ENCODE measurements at regions not wholly inside any gene's neighbourhood (a gene's known extent, or its start where the extent isn't known, plus 50 kb on each side); places are given as distances from the start of the nearest gene placed in this dataset.
A peak's percentile ranks its signal among the peaks of the same experiment; 100 is the strongest.

- TF ChIP-seq CTCF (conservative IDR thresholded peaks at IDR 0.05): no peak
- no peak overlapping the region for H3K27ac ChIP-seq
Measured at GRCh38 chr11:43576320-43576802, 104.2 kb upstream of the HSD17B12 start.

GRCh38 chr11:43576803-43577521 lies 103.6 kb upstream of the HSD17B12 start:
- H3K27ac ChIP-seq: no peak overlapping the region
- peak; percentile 50 for TF ChIP-seq CTCF (conservative IDR thresholded peaks at IDR 0.05)

- no peak for TF ChIP-seq CTCF (conservative IDR thresholded peaks at IDR 0.05)
- H3K27ac ChIP-seq: no peak overlapping the region
Measured at GRCh38 chr11:43577566-43578264, 102.8 kb upstream of the HSD17B12 start.

- H3K27ac ChIP-seq: no peak overlapping the region
- TF ChIP-seq CTCF (conservative IDR thresholded peaks at IDR 0.05): no peak
Measured at GRCh38 chr11:43578346-43579170, 102.0 kb upstream of the HSD17B12 start.

GRCh38 chr11:43579171-43579918 lies 101.2 kb upstream of the HSD17B12 start:
- TF ChIP-seq CTCF (conservative IDR thresholded peaks at IDR 0.05): peak; percentile 53
- H3K27ac ChIP-seq: no peak overlapping the region

GRCh38 chr11:43579919-43580276 lies 100.6 kb upstream of the HSD17B12 start:
- H3K27ac ChIP-seq: no peak overlapping the region
- no peak for TF ChIP-seq CTCF (conservative IDR thresholded peaks at IDR 0.05)
